ENCODE measurements at regions not wholly inside any gene's neighbourhood (a gene's known extent, or its start where the extent isn't known, plus 50 kb on each side); places are given as distances from the start of the nearest gene placed in this dataset.

DNA sequence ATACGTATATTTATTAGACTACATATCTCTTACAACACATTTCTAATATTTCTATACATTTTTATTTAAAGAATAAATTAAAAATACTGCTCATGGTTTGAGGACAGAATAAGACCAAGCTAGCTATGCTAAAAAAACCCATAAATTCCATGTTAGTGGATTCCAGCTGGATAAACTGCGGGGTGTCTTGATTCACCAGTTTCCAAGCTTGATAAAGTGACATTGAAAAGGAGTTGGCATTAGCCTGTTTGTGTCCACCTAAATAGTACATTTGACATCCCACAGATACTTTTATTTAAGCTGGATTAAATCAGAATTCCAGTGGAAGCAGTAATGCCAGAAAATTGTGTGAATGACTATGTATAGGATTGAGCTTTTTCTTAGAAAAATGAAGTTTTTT is 80.1 kb downstream of the GABRA6 start:
- no peak for TF ChIP-seq EZH2phosphoT487 (IDR thresholded peaks at IDR 0.05; ENCODE audit: borderline replicate concordance, low read depth, low read length)
- TF ChIP-seq, protein P1, sequence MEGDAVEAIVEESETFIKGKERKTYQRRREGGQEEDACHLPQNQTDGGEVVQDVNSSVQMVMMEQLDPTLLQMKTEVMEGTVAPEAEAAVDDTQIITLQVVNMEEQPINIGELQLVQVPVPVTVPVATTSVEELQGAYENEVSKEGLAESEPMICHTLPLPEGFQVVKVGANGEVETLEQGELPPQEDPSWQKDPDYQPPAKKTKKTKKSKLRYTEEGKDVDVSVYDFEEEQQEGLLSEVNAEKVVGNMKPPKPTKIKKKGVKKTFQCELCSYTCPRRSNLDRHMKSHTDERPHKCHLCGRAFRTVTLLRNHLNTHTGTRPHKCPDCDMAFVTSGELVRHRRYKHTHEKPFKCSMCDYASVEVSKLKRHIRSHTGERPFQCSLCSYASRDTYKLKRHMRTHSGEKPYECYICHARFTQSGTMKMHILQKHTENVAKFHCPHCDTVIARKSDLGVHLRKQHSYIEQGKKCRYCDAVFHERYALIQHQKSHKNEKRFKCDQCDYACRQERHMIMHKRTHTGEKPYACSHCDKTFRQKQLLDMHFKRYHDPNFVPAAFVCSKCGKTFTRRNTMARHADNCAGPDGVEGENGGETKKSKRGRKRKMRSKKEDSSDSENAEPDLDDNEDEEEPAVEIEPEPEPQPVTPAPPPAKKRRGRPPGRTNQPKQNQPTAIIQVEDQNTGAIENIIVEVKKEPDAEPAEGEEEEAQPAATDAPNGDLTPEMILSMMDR (conservative IDR thresholded peaks at IDR 0.05; ENCODE audit: low read length) = no peak
